Skeletal muscle cell (primary cell): ENCODE measurements at regions not wholly inside any gene's neighbourhood (a gene's known extent, or its start where the extent isn't known, plus 50 kb on each side); places are given as distances from the start of the nearest gene placed in this dataset.

Source experiments
- DNase-seq: peaks from one replicate; pipeline ENCODE4 v3.0.0-alpha.2; 2010; ENCODE audit warnings: low read depth
- H3K4me3 ChIP-seq: 2 replicates; pipeline ENCODE4 v1.5.1; 2011; ENCODE audit warnings: low read depth, mild to moderate bottlenecking, control low read depth, low read length, moderate library complexity

- DNase-seq: no peak
Observed at GRCh38 chr3:106381939-106382335, 513.1 kb upstream of the CBLB start.

DNA sequence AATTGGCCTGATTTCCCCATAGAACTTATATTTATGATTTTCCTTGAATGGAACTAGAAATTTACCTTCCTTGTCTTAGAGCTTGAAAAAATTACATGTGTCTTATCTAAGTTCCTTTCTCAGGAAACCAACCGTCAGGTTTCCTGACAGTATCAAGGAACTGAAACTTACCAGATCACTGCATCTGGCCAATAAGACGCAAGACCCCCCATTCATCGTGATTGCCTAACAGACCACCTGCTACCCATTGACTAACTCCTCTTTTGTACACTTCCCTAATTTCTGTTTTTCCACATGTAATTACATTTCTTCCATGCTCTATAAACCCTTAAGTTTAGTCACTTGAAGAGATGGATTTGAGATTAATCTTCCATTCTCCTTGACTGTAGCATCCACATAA, 517.2 kb upstream of the CBLB start:
- DNase-seq: no peak
- no peak overlapping the region for H3K4me3 ChIP-seq

More at GRCh38 chr3:106381939-106382335, 513.1 kb upstream of the CBLB start:
- H3K4me3 ChIP-seq: no peak overlapping the region

DNA sequence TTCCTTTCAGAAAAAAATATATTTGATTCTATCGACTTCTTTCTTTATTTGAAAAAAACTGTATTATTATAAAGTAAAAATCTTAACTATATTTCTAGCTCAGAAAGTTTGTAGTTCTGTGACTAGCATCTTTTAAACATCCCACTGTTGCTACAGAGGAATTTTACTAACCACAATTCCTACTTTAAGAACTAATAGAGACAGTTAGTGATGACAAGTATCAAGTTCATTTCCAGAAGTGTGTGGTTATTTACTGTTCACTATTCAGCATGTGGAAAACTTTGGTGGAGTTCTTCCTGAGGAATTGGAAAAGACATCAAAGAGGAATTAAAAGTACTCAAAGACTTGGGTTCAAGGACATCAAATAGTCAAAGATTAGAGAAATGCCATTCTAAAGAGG, 524.1 kb upstream of the CBLB start:
- no peak for DNase-seq
- no peak overlapping the region for H3K4me3 ChIP-seq

- DNase-seq: no peak
- H3K4me3 ChIP-seq: no peak overlapping the region
Observed at GRCh38 chr3:106397006-106397405, 528.2 kb upstream of the CBLB start.

- DNase-seq: peak; percentile 8
- no peak overlapping the region for H3K4me3 ChIP-seq
Observed at GRCh38 chr3:106398891-106399600, 530.2 kb upstream of the CBLB start.

- no peak overlapping the region for H3K4me3 ChIP-seq
- DNase-seq: no peak
Observed at GRCh38 chr3:106399761-106400160, 530.9 kb upstream of the CBLB start.

DNA sequence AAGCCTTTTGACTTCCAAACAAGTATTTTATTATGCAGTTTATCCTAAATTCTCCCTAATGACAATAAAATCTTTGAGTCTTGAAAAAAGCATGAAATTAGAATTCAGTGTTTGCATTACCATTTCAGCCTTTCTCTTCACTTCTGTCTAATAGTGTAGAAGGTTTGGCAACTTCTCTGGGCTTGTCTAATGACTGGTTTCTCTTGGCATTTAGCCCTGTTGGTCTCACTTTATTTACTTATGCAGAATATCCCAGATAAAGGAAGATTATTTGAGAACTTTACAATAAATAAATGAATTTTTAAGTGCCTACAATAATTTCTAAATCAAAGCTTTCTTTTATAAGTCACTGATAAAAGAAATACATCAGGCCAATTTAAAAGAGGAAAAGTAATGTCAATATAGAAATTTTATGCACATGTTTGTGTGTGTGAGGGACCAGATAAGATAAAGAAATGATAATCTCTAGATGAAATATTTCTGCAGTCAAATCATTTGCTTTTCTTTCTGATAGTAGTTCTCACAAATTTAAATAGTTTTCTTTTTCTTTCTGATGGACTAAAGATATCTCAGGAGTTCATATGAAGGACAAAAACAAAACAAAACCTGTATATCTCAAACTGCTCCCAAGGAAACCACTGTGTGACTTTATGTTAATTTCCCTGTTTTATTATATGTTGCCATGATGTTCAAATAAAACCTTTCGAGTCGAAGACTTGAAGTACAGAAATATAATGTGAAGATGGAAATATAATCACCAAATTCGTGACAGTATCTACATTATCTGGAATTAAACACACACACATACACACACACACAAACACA, 533.1 kb upstream of the CBLB start:
- no peak overlapping the region for H3K4me3 ChIP-seq
- no peak for DNase-seq

DNA sequence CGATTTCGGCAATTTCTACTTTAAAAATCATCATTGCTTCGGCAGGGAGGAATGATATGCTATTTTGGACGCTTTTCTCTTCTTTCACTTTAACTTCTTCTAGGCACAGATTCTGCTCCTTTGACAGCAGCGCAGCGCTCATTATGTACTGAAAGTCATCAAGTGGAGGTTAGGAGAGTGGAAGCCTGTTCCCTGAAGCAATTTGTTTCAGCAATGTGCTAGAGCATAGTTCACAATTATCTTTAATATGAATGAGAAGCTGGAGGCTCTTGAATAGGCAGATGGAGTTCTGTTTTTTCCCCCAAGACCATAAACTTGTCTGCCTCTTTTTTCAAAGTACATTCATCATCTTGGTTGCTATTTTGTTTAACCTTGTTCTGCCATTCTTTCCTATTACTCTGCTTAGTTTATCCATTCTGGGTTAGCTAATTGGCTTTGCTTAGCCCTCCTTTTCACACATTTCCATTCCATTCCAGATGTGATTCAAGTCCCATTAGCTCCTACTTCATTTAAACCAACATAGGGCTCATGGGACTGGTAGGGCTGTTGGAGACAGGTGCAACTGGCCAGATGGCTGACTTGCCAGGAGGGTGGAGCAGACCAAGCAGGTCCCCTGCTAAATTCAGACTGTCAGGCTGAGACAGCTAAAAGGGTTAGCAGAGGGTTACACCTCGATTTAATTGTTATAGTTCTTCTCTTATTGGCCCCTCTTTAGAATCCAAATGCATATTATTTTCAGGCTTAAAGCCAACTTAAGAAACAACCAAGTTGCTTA, 534.7 kb upstream of the CBLB start:
- no peak overlapping the region for H3K4me3 ChIP-seq
- no peak for DNase-seq

DNA sequence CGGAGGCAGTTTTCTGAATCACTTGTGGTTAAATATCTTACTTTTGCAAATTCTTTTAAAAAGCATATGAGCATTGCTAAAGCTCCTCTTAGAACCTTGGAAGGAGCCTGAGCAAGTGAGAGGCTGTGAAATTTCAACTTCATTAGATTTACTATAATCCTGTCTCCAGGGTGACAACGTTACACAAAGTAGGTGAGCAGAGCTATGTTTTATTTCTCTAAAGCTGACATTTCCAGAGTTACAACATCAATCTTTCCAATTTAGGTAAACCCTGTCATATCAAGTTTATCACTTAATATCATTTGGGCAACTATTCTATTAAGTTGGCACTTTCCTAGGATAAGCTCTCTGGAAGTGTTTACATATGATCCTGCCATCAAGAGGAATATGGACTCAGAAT, 544.9 kb upstream of the CBLB start:
- no peak overlapping the region for H3K4me3 ChIP-seq
- no peak for DNase-seq

GRCh38 chr3:106420628-106421027, 551.8 kb upstream of the CBLB start:
- no peak for DNase-seq
- H3K4me3 ChIP-seq: no peak overlapping the region

DNA sequence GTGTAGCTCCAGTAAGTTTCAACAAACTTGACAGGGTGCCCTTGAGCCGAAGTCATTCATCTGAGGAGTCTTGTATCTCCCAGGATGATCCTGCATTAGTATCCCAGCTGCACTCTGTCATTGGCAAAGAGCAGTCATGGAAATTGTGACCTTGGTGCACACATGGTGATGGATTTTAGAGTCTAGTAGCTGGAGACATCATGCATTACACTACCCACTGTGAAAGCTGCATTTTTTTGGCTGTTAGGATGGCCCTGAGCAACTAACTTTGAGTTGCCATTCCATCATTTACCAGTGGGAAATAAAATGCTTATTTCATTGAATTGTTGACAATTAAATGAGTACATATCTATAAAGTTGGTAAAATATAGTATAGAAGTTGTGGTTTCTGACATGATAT, 552.6 kb upstream of the CBLB start:
- no peak overlapping the region for H3K4me3 ChIP-seq
- no peak for DNase-seq

- no peak overlapping the region for H3K4me3 ChIP-seq
- DNase-seq: no peak
Observed at GRCh38 chr3:106421909-106422308, 553.1 kb upstream of the CBLB start.

- DNase-seq: no peak
- H3K4me3 ChIP-seq: no peak overlapping the region
Observed at GRCh38 chr3:106423321-106424225, 554.8 kb upstream of the CBLB start.

- DNase-seq: peak; percentile 29
- H3K4me3 ChIP-seq: no peak overlapping the region
Observed at GRCh38 chr3:106425026-106425425, 556.2 kb upstream of the CBLB start.

GRCh38 chr3:106425916-106426315, 557.1 kb upstream of the CBLB start:
- H3K4me3 ChIP-seq: no peak overlapping the region
- no peak for DNase-seq

DNA sequence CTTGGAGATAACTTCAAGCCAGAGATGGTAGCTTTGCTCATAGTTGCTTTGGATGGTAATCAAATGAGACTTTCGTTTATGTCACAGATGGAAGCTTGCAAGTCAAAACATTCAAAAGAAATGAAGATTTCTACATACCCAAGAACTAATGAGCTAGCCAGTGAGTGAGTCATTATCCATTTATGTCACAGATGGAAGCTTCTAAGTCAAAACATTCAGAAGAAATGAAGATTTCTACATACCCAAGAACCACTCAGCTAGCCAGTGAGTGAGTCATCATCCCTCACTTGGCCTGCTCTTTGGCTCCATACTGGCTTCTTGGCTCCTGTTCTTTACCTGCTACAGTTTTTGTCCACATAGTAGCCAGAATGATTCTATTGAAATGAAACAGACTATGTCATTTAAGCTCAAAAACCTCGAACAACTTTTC, 559.8 kb upstream of the CBLB start:
- DNase-seq: peak; percentile 99
- no peak overlapping the region for H3K4me3 ChIP-seq

GRCh38 chr3:106431721-106432120, 562.9 kb upstream of the CBLB start:
- DNase-seq: no peak
- H3K4me3 ChIP-seq: no peak overlapping the region

DNA sequence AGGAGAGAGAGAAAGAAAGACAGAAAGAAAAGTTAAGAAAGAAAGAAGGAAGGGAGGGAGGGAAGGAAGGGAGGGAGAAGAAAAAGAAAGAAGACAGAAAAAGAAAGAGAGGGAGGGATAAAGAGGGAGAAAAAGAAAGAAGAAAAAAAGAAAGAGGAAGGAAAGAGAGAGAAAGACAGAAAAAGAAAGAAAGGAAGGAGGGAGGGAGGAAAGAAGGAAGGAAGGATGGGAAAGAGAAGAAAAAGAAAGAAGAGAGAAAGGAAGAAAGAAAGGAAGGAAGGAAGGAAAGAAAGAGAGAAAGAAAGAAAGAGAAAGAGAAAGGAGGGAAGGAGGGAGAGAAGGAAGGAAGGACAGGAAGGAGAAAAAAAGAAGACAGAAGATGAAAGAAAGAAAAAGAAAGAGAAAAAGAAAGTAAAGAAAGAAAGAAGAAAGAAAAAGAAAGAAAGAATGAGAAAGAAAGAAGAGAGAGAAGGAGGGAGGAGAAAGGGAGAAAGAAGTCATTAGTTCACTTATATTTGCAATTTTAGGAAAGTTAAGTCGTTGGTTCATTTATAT, 567.2 kb upstream of the CBLB start:
- DNase-seq: no peak
- H3K4me3 ChIP-seq: no peak overlapping the region

DNA sequence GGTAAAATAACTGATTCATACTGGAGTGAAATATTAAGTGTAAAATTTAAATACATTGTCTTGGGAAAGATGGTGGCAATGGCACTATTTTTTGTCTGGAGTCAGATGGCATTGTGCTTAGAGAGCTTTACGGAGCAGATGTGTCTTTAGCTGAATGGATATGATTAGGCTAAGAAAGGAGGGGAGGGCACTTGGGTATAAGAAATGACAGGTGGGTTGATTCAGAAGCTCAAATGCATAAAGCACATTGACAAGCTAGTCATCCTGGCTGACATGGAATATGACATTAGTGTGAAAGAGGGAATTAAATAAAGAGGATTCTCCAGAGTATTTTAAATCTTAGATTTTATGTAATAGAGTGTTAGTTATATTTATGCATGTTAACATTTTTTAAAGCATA, 570.1 kb upstream of the CBLB start:
- DNase-seq: no peak
- no peak overlapping the region for H3K4me3 ChIP-seq
